GM18951 (cell line): ENCODE measurements at regions not wholly inside any gene's neighbourhood (a gene's known extent, or its start where the extent isn't known, plus 50 kb on each side); places are given as distances from the start of the nearest gene placed in this dataset.

ENCODE experiments used
- POLR2A ChIP-seq: IDR thresholded peaks from 4 replicates; pipeline ENCODE4 v1.6.1; 2011; ENCODE audit warnings: mild to moderate bottlenecking; ENCODE audit not compliant: insufficient read length, insufficient read depth; ENCODE audit errors: extremely low read depth
- in situ Hi-C: fragments of 300-500 bp; cut with MboI; formaldehyde crosslinking; loops from one replicate; pipeline ENCODE4 v1.12.0; 2022; ENCODE audit warnings: low sequenced_read_pairs, mixed read lengths, inconsistent platforms; ENCODE audit not compliant: unreplicated experiment

GRCh38 chr1:70842562-70842961 lies 205.1 kb downstream of the PTGER3 start:
- no peak for TF ChIP-seq POLR2A
- in situ Hi-C loops: no loop called here

DNA sequence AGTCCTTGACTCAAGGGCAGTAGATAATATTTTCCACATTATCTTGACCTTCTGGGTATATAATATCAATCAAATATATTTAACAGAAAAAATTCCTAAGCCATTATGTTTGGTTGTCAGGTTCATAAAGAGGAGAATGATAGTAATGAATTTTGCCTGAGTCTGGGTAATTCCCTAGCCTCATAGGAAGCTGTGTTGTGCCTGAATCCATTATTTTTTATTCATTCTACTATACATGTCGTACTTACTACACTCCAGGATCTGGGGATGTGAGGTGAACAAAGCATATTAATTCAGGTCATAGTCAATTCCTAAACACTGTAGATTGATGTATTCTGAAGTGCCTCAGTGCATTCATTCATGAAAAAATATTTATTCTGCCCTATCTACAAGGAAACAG lies 204.2 kb downstream of the PTGER3 start:
- TF ChIP-seq POLR2A: no peak
- in situ Hi-C loops: no loop called here

- TF ChIP-seq POLR2A: no peak
- in situ Hi-C loops: no loop called here
Measured at GRCh38 chr1:70847013-70847412, 200.6 kb downstream of the PTGER3 start.

- in situ Hi-C loops: no loop called here
- no peak for TF ChIP-seq POLR2A
Measured at GRCh38 chr1:70855203-70855602, 192.4 kb downstream of the PTGER3 start.

- no peak for TF ChIP-seq POLR2A
- in situ Hi-C loops: no loop called here
Measured at GRCh38 chr1:70856201-70856600, 191.4 kb downstream of the PTGER3 start.

DNA sequence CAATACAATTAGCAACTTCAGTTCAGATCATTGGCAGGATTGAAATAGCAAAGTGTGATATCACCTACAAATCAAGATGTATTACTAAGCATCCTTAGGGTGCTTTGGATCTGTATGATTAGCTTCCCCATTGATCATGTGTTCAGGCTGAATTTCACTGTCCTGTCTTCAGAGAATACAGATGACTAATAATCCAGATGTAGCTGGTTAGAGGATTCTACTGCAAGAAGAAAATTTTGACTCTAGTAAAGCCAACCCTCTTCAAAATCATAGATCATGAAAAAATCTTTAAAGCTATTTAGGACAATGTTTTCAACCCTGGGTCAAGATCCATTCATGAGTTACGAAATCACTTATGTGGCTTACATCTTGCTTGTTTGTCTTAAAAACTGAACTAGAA lies 184.4 kb downstream of the PTGER3 start:
- in situ Hi-C loops: no loop called here
- TF ChIP-seq POLR2A: no peak

DNA sequence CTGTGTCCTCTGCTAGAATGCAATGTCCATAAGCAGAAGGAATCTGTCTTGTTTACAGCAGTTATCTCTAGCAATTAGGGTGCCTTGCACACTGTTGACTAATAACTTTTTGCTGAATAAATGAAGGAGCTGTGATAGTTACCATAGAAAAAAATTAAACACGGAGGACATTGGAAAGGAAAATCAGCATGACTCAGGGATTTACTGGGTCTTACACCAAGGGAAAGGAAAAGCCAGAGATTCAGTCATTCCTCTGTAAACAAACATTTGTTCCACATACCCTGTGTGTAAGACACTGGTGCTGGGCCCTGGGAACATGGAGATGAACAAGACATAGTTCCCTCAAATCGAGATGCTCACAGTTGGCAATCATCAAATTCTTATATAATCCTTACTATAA lies 183.3 kb downstream of the PTGER3 start:
- in situ Hi-C loops: no loop called here
- TF ChIP-seq POLR2A: no peak

- in situ Hi-C loops: no loop called here
- no peak for TF ChIP-seq POLR2A
Measured at GRCh38 chr1:70866542-70867264, 180.9 kb downstream of the PTGER3 start.

GRCh38 chr1:70871790-70872189 lies 175.8 kb downstream of the PTGER3 start:
- TF ChIP-seq POLR2A: no peak
- in situ Hi-C loops: no loop called here

DNA sequence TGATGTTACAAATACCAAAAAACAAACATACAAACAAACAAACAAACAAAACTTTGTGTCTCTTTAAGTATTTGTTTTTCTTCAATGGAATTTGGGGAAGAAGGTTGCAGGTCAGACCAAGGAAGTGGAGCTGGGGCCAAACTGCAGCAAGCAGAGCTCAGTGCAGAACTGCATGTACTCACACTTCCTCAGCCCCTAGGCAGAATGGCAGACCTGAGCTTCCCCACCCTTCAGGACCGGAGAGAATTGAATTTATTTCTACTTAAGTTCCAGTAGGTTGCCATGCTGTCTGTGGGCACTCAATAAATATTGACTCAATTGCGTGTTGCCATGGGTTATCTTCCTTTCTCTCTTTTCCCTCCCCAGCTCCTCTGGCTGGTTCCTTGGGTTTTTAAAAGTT lies 173.6 kb downstream of the PTGER3 start:
- no peak for TF ChIP-seq POLR2A
- in situ Hi-C loops: no loop called here

- in situ Hi-C loops: no loop called here
- no peak for TF ChIP-seq POLR2A
Measured at GRCh38 chr1:70874818-70875217, 172.8 kb downstream of the PTGER3 start.

DNA sequence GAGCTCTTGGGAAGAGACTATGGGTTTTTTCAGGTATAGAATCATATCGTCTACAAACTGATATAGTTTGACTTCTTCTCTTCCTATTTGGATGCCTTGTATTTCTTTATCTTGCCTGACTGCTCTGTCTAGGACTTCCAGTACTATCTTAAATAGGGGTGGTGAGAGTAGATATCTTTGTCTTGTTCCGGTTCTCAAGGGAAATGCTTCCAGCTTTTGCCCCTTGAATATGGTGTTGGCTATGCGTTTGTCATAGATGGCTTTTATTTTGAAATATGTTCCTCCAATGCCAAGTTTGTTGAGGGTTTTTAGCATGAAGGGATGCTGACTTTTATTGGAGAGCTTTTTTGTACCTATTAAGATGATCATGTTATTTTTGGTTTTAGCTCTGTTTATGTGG lies 170.3 kb downstream of the PTGER3 start:
- in situ Hi-C loops: no loop called here
- TF ChIP-seq POLR2A: no peak

DNA sequence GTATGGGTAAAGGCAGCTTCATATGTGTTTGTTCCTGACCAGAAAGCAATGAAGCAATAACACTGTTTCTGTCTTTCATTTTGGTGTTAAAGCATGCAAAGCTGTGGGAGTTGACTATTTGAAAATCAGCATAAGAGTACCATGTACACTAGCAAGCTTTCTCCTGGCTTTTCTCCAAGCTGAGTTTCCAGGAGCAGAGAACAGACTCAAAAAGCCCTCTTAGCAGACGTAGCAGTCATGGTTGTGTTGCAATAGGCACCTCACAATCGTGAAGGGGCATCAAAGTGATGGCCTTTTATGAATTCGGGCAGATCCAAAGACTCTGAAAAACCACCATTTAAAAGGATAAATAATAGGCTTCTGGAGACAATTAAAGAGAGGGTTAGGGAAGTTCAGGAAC lies 159.7 kb downstream of the PTGER3 start:
- in situ Hi-C loops: no loop called here
- no peak for TF ChIP-seq POLR2A

DNA sequence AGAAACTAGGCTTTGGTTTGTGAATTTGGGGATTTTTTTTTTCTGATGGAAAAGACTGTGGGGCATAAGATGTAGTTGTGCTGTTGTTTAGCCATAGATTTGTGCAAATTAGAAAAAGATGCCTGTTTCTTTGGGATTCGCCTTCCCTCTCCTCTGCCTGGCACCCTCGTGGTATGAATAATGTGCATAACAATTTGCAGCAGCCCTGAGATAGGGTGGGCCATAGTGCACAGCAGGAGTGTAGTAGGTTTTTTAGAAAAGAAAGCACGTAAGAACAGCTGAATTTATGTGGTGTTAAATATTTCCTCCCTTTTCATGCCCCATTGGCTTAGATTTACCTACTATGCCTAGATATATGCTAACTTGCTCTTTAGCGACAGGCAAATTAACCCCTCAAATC lies 158.9 kb downstream of the PTGER3 start:
- in situ Hi-C loops: no loop called here
- no peak for TF ChIP-seq POLR2A

GRCh38 chr1:70890408-70890807 lies 157.2 kb downstream of the PTGER3 start:
- no peak for TF ChIP-seq POLR2A
- in situ Hi-C loops: no loop called here
